Medulla oblongata (tissue), 1 donor: ENCODE measurements at regions not wholly inside any gene's neighbourhood (a gene's known extent, or its start where the extent isn't known, plus 50 kb on each side); places are given as distances from the start of the nearest gene placed in this dataset.
"Not testable (repeated sequence)": the region's sequence is repeated elsewhere in the genome, so short reads cannot be mapped to it uniquely, and the experiment has no call there.

ENCODE experiments used
- DNase-seq: peaks from one replicate; pipeline ENCODE4 v3.0.0-alpha.2; 2015; ENCODE audit errors: extremely low spot score

DNA sequence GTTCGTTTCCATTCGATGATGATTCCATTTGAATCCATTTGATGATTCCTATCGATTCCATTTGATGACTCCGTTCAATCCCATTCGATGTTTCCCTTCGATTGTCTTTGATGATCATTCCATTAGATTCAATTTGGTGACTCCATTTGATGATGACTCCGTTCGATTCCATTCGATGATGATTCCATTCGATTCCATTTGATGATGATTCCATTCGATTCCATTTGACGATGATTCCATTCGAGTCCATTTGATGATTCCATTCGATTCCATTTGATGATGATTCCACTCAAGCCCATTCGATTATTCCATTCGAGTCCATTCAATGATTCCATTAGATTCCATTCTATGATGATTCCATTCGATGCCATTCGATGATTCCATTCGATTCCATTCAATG, 2730.6 kb downstream of the RPIA start:
- DNase-seq, result not testable (repeated sequence)

DNA sequence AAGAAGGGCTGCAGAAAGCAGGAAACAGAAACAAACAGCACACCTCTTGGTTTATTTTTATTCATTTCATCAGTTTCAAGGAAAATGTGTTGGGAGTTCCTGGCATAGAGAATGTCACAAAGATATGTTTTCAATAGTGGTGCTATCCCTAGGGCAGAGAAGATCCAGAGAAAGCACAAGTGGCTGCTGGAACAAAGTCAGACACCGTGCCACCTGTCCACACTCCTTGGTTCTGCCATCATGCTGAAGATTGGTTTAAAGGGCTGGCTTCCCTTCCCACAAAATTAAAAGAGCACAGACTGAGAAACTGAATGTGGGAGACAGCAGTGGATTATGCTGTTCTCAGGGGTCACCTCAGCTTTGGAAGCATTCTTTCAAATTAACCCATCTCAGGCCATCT, 2735.7 kb downstream of the RPIA start:
- DNase-seq, result not testable (repeated sequence)

DNA sequence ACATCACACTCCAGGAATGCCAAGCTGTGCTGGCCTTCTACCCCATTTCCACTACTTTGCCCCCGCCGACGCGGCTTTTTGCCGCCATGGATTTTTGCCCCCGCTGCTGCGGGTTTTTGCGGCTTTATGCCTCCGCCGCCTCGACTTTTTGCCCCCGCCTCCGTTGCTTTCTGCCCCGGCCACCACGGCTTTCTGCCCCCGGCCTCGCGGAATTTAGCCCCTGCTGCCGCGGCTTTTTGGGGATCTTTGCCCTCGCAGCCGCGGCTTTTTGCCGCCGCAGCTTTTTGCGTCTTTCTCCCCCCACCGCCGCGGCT, 2750.4 kb downstream of the RPIA start:
- DNase-seq, result not testable (repeated sequence)

DNA sequence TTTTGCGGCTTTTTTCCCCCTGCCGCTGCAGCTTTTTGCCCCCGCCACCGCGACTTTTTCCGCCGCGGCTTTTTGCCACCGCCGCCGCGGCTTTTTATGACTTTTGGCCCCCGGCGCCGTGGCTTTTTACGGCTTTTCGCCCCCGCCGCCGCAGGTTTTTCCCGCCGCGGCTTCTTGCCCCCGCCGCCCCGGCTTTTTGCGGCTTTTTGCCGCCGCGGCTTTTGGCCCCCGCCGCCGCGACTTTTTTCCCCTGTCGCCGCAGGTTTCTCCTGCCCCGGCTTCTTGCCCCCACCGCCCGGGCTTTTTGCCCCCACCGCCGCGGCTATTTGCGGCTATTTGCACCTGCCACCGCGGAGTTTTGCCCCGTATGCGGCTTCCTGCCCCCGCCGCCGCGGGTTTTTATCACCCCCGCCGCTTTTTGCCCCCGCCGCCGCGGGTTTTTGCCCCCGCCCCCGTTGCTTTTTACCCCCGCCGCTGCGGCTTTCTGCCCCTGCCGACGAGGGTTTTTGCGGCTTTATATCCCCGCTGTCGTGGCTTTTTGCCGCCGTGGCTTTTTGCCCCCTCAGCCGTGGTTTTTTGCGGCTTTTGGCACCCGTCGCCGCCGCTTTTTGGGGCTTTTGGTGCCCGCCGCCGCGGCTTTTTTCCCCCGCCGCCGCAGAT, 2750.9 kb downstream of the RPIA start:
- no peak for DNase-seq

DNA sequence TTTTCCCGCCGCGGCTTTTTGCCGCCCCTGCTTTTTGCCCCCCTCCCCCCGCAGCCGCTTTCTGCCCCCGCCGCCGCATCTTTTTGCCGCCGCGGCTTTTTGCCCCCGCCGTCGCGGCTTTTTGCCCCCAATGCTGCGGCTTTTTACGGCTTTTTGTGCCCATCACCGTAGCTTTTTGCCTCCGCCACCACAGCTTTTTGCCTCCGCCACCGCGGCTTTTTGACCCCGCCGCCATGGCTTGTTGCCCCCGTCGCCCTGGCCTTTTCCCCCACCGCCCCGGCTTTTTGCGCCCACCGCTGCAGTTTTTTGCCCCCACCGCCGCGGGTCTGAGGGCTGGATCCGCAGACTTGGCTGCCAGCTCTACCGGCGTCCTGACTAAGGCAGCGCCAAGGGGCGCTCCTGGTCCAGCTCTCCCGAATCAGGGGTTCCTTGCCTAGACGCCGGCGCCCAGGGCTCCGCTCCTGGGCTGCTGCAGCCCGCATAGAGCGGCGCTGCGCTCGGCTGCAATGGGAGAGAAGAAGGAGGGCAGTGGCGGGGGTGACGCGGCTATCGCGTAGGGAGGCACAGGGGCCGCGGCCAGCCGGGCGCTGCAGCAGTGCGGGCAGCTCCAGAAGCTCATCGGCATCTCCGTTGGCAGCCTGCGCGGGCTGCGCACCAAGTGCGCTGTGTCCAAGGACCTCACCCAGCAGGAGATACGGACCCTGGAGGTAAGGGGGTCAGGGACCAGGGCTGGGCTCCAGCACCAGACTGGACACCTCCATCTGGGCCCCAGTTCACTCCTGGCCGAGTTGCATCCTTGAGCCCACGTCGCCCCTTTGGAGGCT, 2751.6 kb downstream of the RPIA start:
- DNase-seq, result not testable (repeated sequence)

DNA sequence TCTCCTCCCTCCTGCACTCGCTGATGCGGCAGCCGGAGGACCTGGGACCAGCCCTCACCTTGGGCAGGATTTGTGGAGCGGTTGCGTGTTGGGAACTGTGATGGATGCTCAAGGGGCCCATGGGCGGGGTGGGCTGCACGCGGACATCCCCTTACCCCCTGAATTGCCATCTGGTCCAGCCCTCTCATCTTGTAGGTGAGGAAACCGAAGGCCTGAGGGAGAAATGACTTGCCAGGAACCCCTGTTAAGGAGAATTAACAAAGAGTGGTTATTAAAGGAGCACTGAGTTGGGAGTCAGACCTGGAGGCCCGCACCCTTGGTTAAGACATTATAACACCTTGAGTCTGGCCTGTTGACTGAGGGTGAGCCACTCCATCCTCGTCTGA, 2752.2 kb downstream of the RPIA start:
- DNase-seq, result not testable (repeated sequence)

DNA sequence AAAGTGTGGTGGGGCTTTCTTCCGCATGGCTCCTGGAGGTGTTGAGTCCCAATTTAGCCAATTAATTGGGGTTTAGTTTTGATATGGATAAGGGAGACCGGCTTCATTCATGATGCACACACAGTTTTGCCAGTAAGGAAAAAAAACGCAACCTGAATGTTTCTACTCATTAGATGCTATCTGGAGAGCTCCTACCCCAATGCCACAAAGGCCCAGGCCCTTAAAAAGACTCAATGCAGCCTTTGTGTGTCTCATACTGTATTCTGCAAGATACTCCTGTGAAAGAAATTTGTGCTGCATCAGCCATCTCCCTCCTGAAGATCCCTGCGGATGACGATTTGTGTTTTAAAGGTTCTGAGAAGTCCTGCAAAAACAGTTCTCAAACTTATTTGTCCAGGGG, 2754.2 kb downstream of the RPIA start:
- DNase-seq, result not testable (repeated sequence)

DNA sequence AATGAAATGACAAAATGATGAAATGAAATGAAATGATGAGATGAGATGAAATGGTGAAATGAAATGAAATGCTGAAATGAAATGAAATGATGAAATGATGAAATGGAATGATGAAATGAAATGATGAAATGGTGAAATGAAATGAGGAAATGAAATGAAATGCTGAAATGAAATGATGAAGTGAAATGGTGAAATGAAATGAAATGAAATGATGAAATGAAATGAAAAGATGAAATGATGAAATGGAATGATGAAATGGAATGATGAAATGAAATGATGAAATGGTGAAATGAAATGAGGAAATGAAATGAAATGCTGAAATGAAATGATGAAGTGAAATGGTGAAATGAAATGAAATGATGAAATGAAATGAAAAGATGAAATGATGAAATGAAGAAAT, 2755.0 kb downstream of the RPIA start:
- not testable (repeated sequence) for DNase-seq

DNA sequence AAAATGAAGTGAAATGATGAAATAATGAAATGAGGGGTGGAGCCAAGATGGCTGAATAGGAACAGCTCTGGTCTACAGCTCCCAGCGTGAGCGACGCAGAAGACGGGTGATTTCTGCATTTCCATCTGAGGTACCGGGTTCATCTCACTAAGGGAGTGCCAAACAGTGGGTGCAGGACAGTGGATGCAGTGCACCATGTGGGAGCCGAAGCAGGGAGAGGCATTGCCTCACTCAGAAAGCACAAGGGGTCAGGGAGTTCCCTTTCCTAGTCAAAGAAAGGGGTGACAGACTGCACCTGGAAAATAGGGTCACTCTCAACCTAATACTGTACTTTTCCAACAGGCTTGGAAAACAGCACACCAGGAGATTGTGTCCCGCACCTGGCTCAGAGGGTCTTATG, 2755.4 kb downstream of the RPIA start:
- not testable (repeated sequence) for DNase-seq

DNA sequence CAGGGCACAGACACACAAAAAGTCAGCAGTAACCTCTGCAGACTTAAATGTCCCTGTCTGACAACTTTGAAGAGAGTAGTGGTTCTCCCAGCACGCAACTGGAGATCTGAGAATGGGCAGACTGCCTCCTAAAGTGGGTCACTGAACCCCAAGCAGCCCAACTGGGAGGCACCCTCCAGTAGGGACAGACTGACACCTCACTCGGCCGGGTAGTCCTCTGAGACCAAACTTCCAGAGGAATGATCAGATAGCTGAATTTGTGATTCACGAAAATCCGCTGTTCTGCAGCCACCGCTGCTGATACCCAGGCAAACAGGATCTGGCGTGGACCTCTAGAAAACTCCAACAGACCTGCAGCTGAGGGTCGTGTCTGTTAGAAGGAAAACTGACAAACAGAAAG, 2756.0 kb downstream of the RPIA start:
- DNase-seq, result not testable (repeated sequence)

DNA sequence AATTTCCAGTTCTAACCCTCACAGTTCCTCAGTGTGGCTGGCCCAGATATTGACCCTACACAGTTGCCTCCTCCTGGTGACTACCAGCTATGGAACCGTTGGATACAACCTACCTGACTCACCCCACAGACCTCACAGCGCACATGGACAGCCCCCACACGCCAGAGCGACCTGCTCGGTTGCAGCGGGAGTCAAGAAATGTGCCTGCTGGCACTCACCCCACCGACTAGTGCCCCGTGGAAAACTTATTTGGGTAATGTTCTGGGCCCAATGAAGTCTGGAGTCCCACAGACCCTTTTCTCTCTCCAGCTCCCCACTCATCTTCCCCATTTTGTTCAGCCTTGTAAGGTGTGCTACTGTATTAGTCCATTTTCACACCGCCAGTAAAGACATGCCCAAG, 2770.8 kb downstream of the RPIA start:
- not testable (repeated sequence) for DNase-seq

DNA sequence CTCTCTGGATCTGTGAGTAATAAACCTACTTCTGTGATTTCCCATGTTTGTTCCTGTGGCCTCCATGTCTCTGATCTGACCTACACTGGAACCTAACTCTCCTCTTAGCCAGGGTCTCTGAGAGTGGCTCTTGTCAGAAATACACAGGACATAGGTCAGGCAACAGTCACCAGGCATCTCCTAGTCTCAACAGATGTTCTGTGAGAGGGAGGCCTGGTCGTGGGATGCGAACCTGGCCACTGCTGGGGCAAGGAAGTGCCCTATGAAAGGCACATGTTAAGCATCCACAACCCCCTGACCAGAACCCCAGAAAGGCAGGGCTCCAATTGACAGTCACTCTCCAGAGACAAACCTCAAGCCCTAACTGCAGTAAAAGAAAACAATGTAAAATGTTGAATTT, 2771.5 kb downstream of the RPIA start:
- DNase-seq, result not testable (repeated sequence)

DNA sequence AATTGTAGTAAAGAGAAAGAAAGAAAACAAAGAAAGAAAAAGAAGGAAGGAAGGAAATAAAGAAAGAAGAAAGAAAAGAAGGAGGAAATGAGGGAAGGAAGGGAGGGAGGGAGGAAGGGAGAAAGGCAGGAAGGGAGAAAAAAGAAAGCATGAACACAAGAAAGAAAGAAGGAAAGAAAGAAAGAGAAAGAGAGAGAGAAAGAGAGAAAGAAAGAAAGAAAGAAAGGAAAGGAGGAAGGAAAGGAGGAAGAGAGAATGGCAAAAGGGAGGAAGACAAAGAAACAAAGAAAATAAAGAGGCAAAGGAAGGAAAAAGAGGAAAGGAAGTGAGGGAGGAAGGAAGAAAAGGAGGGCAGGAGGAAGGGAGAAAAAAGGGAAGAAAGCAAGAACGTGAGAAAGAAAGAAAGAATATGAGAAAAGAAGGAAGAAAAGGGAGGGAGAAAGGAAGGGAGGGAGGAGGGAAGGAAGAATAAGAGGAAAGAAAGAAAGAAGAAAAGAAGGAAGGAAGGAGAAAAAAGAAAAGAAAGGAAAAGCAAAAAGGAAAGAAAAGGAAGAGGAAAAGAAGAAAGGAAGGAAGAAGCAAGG, 2775.4 kb downstream of the RPIA start:
- not testable (repeated sequence) for DNase-seq

DNA sequence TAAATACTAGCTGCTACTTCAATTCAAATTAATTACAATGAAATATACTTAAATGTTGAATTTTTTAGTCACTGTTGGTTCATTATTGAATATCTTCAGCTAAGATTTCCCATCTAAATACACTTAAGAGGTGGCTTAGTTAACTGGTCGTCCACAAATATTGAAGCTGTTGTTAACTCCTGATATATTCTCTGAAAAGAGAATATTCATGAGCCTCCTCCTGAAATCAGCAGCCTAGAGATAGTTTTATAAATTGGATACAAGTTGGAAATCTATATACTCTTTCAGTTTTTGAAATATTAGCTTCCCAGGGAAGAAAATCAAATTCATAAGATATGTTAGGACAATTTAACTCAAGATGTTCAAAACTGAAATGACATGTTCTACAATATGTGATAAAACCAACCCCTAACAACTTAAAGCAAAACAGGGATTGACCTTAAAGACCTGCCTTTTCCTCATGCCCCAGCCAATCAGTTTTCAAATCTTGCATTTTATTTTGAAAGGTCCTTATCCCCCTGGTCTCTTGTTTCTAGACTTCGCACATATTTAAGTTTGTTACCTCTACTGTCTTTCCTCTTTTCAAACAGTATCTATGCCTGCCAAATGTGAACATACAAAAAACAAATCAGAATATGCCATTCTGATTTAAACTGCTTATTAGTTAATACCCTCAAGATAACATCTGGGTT, 2784.9 kb downstream of the RPIA start:
- DNase-seq, result not testable (repeated sequence)

DNA sequence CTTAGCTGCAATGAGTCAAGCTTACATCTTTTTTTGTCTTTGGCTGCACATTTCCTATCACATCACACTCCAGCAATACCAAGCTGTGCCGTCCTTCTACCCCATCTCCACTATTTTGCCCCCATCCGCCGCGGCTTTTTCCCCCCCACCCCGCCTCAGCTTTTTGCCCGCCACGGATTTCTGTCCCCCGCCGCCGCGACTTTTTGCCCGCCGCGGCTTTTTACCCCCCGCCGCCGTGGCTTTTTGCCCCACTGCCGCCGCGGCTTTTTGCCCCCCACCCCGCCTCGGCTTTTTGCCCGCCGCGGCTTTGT, 2785.4 kb downstream of the RPIA start:
- DNase-seq, result not testable (repeated sequence)

DNA sequence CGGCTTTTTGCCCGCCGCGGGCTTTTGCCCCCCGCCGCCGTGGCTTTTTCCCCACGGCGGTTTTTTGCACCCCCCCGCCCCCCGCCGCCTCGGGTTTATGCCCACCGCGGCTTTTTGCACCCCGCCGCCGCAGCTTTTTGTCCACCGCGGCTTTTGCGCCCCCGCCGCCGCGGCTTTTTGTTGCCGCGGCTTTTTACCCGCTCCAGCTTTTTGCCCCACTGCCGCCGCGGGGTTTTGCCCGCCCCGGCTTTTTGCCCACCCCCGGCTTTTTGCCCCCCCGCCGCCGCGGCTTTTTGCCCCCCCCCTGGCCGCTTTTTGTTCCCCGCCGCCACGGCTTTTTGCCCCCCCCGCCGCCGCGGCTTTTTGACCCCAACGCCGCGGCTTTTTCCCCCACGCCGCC, 2785.8 kb downstream of the RPIA start:
- DNase-seq, result not testable (repeated sequence)

DNA sequence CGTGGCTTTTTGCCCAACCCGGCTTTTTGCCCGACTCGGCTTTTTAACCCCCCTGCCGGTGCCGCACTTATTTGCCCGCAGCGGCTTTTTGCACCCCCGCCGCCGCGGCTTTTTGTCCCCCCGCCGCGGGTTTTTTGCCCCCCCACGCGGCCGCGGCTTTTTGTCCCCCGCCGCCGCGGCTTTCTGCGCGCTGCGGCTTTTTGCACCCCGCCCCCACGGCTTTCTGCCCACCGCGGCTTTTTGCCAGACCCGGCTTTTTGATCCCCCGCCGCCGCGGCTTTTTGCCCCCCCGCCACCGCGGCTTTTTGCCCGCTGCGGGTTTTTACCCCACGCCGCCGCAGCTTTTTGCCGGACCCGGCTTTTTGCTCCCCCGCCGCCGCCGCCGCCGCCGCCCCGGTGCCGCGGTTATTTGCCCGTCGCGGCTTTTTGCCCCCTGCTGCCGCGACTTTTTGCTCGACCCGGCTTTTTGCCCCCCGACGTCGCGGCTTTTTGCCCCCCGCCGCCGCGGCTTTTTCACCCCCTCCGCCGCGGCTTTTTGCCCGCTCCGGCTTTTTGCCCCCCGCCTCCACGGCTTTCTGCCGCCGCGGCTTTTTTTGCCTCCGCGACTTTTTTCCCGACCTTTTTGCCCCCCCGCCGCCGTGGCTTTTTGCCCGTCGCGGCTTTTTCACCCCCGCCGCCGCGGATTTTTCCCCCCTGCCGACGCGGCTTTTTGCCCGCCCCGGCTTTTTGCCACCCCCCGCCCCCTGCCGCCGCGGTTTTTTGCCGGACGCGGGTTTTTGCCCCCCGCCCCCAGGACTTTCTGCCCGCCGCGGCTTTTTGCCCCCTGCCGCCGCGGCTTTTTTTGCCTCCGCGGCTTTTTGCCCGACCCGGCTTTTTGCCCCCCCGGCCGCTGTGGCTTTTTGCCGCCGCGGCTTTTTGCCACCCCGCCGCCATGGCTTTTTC, 2786.5 kb downstream of the RPIA start:
- DNase-seq, result no peak

DNA sequence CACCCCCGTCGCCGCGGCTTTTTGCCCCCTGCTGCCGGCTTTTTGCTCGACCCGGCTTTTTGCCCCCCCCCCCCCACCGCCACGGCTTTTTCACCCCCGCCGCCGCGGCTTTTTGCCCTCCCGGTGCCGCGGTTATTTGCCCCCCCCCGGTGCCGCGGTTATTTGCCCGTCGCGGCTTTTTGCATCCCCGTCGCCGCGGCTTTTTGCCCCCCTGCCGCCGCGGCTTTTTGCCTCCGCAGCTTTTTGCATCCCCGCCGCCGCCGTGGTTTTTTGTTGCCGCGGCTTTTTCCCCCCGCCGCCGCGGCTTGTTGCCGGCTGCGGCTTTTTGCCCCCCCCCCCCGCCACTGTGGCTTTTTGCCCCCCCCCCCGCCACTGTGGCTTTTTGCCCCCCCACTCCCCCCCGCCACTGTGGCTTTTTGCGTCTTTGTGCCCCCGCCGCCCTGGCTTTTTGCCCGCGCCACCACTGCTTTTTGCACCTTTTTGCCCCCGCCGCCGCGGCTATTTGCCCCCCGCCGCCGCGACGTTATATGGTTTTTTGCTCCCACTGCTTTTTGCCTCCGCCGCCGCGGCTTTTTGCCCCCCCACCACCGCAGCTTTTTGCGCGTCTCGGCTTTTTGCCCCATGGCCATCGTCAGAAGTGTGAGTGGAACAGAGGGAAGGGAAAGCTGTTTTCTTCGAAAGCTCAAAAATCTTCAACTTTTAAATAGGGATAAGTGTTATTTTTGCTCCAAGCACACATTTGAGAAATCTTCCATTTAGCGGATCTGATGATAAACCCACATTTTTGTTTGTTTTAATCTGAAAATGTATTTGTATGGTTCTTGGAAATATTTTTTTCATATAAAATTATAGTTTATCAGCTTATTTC, 2787.6 kb downstream of the RPIA start:
- DNase-seq, result not testable (repeated sequence)

DNA sequence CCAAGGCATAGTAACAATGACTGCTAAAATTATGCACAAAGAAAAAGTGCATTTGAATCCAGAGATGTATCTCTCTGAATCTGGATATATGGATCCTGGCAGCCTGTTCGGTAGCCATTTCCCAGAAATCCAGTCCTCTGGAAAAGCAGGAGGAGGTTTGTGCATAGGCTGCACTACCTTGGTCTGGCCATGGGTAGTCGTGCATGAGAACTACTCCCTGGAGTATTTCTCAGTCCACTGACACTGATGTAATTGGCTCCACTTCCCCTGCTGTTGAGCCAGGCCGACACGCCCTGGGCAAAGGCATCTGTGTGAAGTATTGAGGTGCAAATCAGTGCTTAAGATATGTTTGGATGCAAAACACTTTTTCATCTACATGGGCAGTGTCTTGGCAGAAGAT, 2793.8 kb downstream of the RPIA start:
- DNase-seq, result not testable (repeated sequence)
